ENCODE measurements at regions not wholly inside any gene's neighbourhood (a gene's known extent, or its start where the extent isn't known, plus 50 kb on each side); places are given as distances from the start of the nearest gene placed in this dataset.

- TF ChIP-seq CTCF (IDR thresholded peaks at IDR 0.05) (no peak), POLR2A (IDR thresholded peaks at IDR 0.05) (no peak)
Observed at GRCh38 chr13:104002216-104002615, 936.0 kb upstream of the SLC10A2 start.

Data from right lobe of liver (tissue), 4 donors.